ENCODE measurements at regions not wholly inside any gene's neighbourhood (a gene's known extent, or its start where the extent isn't known, plus 50 kb on each side); places are given as distances from the start of the nearest gene placed in this dataset.
"Not testable (repeated sequence)": the region's sequence is repeated elsewhere in the genome, so short reads cannot be mapped to it uniquely, and the experiment has no call there.

DNA sequence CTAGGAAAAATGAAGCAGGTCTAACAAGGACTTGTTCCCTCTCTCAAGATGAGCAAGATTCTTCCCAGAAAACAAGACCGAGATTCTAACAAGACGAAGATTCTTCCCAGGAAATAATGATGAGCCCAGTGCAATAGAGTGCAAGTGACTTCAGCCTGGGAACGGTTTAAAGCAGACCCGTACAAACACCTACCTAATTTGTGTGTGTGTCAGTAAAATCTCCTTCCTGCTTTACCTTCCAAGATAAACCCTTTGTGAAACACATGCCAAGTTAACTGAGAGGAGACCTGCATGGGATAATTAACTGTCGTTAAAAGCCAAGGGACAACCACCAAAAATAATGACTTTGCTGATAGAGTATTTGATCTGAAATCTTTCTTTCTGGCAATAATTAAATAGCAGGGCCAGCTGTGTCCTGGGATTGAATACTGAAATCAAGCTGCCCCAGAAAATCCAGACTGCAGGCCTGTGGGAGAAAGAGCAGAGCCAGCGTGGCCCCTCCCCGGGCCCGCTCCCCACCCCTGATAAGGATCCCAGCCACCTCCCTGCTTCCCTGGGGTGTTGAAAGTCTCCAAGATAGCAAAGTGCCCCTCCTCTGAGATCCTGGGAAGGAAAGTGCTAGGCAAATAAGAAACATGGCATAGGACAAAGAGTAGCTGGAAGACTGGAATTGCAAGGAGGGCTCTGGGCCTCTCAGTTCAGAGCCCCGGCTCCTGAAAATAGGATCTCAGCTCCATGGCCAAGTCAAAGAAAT is 145.5 kb downstream of the CYP26B1 start:
- no peak for DNase-seq

DNA sequence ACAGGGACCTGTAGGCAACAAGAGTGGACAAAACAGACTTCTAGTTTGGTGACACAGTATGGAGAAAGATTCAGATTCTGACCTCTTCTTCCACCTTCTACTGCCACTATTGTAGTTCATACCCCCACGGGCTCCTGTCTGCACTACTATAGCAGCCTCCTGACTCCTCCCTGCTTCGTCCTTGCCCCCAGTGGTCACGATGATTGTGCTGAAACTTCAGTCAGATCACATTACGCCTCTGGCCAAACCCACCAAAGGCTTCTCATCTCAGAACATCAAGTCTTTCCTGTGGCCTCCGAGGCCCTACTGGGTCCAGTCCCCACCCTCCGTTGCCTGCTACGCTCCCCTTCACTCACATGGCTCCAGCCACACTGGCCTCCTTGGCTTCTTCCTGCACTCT is 147.6 kb downstream of the CYP26B1 start:
- no peak for DNase-seq

DNA sequence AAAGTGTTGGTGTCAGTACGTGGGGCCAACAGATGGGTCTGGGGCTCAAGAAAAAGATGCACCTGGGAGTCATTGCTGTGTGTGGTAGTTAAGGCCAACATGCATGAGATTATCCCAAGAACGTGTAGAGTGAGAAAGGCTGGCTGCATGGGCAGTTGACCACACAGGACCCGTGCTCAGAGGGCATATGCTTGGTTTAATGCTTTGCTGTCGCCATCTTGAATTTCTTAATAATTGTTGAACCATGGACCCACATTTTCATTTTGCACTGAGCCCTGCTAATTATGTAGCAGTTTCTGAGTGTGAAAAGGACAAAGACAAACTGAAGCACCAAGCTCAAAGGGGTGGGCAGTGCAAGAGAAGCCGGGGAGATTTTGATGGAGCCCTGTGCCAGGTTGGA is 148.1 kb downstream of the CYP26B1 start:
- DNase-seq = no peak

- DNase-seq = no peak
These were observed 149.8 kb downstream of the CYP26B1 start for GRCh38 chr2:71997843-71998242.

GRCh38 chr2:71995067-71995665 is 152.5 kb downstream of the CYP26B1 start:
- no peak for DNase-seq

- no peak for DNase-seq
These were observed 155.6 kb downstream of the CYP26B1 start for GRCh38 chr2:71992036-71992435.

DNA sequence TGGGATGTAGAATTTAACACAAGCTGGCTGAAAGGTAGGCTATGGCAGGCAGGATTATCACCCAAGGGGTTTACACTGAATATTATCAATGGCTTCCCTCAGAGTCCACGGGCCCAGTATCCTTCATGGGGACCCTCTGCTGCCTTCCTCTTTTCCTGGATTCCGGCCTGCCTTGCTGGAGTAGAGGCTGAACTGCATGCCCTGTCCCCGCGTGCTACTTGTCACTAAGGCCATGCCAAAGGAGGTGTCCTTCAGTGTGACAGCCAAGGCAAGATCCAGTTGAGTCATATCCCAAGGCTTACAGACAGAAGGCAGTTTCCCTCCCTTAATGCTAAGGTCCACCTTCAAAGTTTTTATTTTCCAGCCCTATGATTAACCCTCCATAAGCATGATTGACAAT is 156.3 kb downstream of the CYP26B1 start:
- DNase-seq = no peak

DNA sequence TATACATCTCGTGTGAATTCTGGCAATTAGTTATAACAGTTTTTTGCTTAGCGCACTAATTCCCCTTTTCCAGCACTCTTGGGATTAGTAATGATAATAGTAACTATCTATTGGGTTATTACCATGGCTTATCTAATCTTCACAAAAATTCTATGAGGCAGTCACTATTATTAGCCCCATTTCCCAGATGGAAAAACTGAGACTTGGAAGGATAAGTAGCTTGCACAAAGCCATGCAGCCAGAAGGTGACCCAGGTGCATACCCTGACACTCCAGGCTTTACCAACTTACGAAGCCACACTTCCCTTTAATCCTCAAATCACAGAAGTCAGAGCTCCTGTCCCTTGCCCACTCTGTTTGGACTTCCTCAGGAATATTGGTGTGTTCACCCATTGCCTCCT is 156.8 kb downstream of the CYP26B1 start:
- no peak for DNase-seq

- DNase-seq = no peak
These were observed 157.5 kb downstream of the CYP26B1 start for GRCh38 chr2:71990122-71990521.

DNA sequence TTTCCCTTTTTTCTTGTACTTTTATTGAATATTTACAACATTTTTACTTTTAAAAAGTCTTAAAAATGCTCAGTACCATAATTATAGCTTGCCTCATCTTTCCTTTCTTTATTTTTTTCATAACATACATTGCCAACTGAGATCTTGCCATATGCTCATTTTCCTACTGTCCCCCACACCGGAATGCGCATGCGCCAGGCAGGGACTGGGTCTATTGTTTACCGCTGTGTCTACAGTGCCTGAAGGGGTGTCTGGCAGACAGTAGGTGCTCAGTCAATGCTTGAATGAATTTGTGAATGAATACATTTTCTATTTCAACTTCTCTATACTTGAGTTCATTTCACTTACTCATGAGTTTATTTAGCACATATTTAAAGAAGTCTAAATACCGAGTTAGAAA is 158.0 kb downstream of the CYP26B1 start:
- DNase-seq = no peak

DNA sequence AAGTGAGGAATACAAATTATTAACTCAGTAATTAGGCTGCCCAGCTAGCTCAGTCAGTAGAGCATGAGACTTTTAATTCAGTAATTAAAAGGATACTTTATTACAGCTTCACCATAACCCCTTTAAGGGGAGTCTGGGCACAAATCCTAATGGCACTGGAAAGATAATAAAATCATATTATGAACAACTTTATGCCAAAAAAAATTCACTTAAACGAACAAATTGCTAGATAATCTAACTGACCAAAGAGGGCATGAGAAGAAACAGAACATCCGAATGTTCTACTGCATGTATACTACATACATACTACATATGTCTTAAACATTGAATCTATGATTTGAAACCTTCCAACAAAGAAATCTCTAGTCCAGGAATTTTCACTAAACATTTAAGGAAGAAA is 159.5 kb downstream of the CYP26B1 start:
- no peak for DNase-seq

DNA sequence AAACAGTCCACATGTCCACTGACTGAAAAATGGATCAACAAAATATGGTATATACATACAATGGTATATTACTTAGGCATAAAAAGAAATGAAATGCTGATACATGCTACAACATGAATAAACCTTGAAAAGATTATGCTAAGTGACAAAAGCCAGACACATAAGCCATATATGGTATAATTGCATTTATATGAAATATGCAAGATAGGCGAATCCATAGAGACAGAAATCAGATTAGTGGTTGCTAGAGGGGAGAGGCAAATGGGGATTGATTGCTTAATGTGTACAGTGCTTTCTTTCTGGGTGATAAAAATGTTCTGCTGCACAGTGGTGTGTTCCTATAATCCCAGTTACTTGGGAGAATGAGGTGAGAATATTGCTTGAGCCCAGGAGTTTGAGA is 171.0 kb downstream of the CYP26B1 start:
- DNase-seq = no peak

- DNase-seq = no peak
These were observed 172.8 kb downstream of the CYP26B1 start for GRCh38 chr2:71974846-71975245.

- DNase-seq = no peak
These were observed 176.2 kb downstream of the CYP26B1 start for GRCh38 chr2:71971493-71971892.

GRCh38 chr2:71965530-71965929 is 182.1 kb downstream of the CYP26B1 start:
- DNase-seq = no peak

DNA sequence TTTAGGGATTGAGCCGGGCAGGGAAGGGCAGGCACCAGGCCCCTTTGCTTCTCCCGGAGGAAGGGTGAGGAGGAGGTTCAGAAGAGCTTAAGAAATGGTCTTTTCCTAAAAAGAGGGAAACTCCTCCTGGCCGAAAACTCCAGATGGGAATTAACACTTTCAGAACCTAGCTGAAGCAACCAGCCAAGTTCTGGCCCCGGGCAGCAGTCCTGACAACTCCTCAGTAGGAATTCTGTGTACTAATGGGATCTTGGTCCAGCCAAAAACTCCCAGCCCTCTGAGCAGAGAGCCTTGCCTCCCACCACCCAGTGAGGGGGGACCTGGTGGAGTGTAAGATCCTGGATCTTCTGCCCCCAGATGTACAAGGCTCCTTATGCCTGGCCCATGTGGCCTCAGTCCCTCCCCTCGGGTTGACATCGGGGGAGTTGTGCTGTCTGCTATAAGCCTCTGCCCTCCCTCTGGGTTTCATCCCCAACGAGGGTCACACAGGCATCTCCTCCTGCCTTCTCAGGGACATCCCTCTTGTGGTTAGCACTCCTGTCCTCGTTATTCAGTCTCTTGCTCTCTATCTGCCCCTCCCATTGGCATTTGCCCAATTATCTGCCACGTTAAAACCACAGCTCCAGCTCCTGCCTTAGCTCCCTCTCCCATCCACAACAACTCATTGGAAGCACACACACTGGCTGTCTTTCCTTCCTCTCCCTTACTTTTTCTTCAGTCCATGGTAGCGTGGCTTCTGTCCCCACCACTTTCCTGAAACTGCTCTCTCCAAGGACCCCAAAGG is 184.6 kb downstream of the CYP26B1 start:
- no peak for DNase-seq

- DNase-seq = no peak
These were observed 185.3 kb downstream of the CYP26B1 start for GRCh38 chr2:71962350-71962749.

DNA sequence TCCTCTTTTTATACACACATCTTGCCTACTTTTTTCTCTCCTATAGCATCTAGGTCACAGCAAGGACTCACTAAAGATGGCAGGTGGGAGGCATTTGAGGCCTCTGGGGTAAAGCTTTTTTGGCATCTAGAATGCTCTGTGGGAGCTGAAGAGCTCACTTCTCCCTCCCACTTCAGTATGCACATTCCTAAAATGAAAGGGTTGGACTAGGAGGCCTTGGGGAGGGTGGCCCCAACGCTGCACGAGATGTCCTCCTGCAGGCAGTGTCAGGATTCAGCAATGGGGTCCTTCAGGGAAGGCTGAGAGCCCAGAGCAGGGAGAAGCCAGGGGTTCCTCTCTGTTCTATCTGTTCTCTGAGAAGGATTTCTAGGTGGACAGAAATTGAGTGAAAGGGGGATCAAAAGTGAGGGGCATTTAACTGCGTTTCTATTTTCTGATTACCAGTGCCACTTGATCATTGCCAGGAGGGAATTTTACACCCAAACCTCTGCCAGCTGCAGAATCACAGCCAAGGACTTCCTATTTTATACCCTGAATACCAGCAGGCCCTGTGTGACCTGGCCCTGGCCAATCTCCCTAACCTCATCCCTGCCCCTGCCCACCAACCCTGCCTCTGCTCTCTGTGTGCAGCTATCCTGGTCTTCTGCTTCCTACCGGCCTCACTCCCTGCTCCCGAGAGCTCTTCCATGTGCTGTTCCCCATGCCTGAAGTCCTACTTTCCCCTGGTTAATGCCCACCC is 186.2 kb downstream of the CYP26B1 start:
- no peak for DNase-seq

DNA sequence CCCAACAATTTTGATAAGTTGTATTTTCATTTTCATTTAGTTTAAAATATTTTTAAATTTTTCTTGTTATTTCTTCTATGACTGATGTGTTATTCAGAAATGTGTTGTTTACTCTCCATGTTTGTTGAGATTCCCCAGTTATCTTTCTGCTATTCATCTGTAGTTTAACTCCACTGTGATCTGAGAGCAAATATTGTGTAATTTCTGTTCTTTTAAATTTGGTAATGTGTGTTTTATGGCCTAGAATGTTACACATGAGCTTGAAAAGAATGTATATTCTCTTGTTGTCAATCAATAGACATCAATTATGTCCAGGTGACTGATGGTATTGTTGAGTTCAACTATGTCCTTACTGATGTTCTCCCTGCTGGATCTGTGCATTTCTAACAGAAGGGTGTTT is 188.2 kb downstream of the CYP26B1 start:
- no peak for DNase-seq

DNA sequence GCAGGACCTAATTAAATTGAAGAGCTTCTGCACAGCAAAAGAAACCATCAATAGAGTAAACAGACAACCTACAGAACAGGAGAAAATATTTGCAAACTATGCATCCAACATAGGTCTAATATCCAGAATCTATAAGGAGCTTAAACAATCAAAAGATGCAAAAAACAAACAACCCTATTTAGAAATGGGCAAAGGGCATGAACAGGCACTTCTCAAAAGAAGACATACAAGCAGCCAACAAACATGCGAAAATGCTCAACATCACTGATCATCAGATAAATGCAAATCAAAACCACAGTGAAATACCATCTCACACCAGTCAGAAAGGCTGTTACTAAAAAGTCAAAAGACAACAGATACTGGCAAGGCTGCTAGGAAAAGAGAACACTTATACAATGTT is 189.2 kb downstream of the CYP26B1 start:
- not testable (repeated sequence) for DNase-seq

DNA sequence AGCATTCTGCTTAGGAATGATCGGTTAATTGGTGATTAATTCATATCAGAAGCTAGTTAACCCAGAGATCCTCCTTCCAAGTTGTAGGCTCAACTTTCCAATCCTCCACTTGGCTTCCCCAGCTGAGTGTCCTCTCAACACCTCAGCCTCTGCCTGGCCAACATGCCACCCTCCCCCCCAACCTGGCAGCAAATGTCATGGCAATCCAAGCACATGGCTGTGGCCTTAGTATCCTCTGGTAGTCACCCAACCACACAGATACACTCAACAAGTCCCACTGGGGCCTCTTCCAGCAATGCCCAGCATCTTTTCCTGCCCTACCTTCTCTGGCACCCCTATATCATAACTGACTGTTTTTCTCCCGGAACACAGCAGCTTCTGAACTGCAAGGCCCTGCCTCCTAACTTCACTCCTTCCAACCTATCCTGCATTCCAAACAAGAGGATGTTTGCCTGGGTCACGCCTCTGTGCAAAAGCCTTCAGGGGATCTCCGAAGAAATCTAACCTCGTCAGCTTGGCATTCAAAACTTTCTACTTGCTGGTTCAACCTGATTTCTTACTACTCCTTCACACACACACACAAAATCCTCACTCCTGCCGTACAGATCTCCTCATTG is 195.0 kb downstream of the CYP26B1 start:
- DNase-seq = no peak

DNA sequence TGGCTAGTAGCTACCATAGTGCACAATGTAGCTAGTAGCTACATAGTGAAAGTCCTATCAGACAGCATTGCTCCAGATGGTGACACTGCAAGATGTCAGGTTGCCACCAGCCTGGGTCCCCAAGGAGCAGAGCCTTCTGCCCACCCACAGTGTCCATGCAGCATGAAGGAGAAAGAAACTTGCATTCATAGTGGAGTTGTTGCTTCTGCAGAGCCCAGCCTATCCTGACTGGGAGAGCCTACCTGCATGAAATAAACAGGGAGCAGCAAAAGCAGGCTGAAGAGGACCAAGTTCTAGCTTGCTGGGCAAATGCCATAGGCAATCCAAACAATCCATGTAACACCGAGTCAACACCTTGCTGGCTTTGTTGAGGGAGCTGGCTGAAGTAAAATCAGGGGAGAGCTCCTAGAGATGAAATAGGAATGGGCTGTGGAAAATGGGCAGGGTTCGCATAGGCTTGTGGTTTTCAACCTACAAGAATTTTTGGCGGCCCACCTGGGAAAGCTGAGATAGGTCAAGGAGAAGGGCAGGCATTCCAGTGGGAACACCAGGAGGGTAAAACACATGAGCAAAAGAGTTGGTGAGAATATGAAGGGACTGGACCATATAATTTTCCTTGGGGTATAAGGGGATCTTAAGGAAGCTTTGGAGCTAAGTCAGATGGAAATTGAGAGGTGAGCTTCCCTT is 195.8 kb downstream of the CYP26B1 start:
- no peak for DNase-seq

All from cerebellar nuclear complex (tissue), 1 donor.